Heart right ventricle (tissue), 16 donors: ENCODE measurements at regions not wholly inside any gene's neighbourhood (a gene's known extent, or its start where the extent isn't known, plus 50 kb on each side); places are given as distances from the start of the nearest gene placed in this dataset.
A peak's percentile ranks its signal among the peaks of the same experiment; 100 is the strongest.

Source experiments
- ATAC-seq, 8 donors: fragments of 200-7000 bp; cut with Tn5 transposase; one replicate each; pipeline ENCODE4 v1.9.1; 2020; ENCODE audit warnings: mild to moderate bottlenecking in 8 of 8, moderate library complexity in 8 of 8, moderate number of reproducible peaks in 1 of 8
- DNase-seq, 2 donors: peaks; one replicate each; pipeline ENCODE4 v3.0.0-alpha.2; 2020
- H3K27ac ChIP-seq, 10 donors: fragments of 200-600 bp; sonication (generic) in 2 of 10; one replicate each; pipeline versions ENCODE4 v1.5.0 to v1.8.0; 2020 to 2022; ENCODE audit warnings: mild to moderate bottlenecking in 3 of 10
- H3K27me3 ChIP-seq, 7 donors: fragments of 200-600 bp; one replicate each; pipeline ENCODE4 v1.8.0; 2021 to 2022; ENCODE audit warnings: mild to moderate bottlenecking in 2 of 7
- H3K36me3 ChIP-seq, 9 donors: fragments of 200-600 bp; sonication (generic) in 1 of 9; one replicate each; pipeline versions ENCODE4 v1.5.0 to v1.8.0; 2020 to 2022; ENCODE audit warnings: mild to moderate bottlenecking in 2 of 9
- H3K4me1 ChIP-seq, 9 donors: fragments of 200-600 bp; sonication (generic) in 1 of 9; one replicate each; pipeline versions ENCODE4 v1.5.0 to v1.8.0; 2020 to 2022; ENCODE audit warnings: mild to moderate bottlenecking in 4 of 9
- H3K4me3 ChIP-seq, 10 donors: fragments of 200-600 bp; sonication (generic) in 2 of 10; one replicate each; pipeline versions ENCODE4 v1.5.0 to v1.8.0; 2020 to 2022; ENCODE audit warnings: mild to moderate bottlenecking in 7 of 10, moderate library complexity in 2 of 10
- H3K9me3 ChIP-seq, 11 donors: fragments of 200-600 bp in 10 of 11; sonication (generic) in 2 of 11; one replicate each; pipeline versions ENCODE4 v1.5.0 to v1.8.0; 2013 to 2022; ENCODE audit warnings: mild to moderate bottlenecking in 2 of 11, control low read depth in 1 of 11, moderate library complexity in 1 of 11
- WGBS, 2 donors: extraction: QIAGEN DNeasy Blood & Tissue Kit; methylation state at CpG; one replicate each; pipeline ENCODE4 v1.1.7; 2013; ENCODE audit warnings: inconsistent platforms in 1 of 2; 5-methylcytosine and 5-hydroxymethylcytosine counted together
- intact Hi-C, 10 donors: fragments of 100-400 bp; cut with DNase I; formaldehyde crosslinking; loops; one replicate each; pipeline versions ENCODE4 v1.11.1 to v1.14.2; 2022
- TF ChIP-seq, protein P1 (sequence below), 9 donors: fragments of 200-600 bp; sonication (generic) in 2 of 9; IDR thresholded peaks; one replicate each; pipeline versions ENCODE4 v1.5.0 to v1.8.0; 2021 to 2022; ENCODE audit warnings: antibody characterized with exemption in 9 of 9, mild to moderate bottlenecking in 5 of 9, moderate library complexity in 1 of 9
- donor health status: Arrhythmogenic right ventricular cardiomyopathy.
- donor health status: ischemic (EF 13 %, LVEDD 7.1; RV severe dilation, severe dysfunction).
- donor health status: healthy with polysubstance abuse.
- donor health status: DM: no; HTN: yes; CAD: no.
- donor health status: DM: no; HTN: no; CAD: no.
- donor health status: ischemic (EF 25% LVEDD 6.9; RV normal size, moderate dysfunction).
- donor health status: ischemic (EF 25% LVEDD 5.7; RV mildly dilated, moderate dysfunction).
- donor health status: healthy.
- donor health status: DM: yes; HTN: yes; CAD: no.
- donor health status: Ischemic cardiomyopathy.
- donor health status: ischemic (EF 35%, LVEDD 5.7; RV mildly dilated, moderate dysfunction).
- donor health status: nonischemic (EF 11% LVEDD 7.7; RV severe dilation, severe dysfunction).
- donor health status: DM: yes; HTN: yes; CAD: no.
- donor health status: PGD.
- donor health status: ischemic (EF 29% LVEDD 5.4; RV normal size, mild dysfunction).
- donor health status: nonischemic (EF 23%, LVEDD 6.1; RV moderate dilation, normal function).

DNA sequence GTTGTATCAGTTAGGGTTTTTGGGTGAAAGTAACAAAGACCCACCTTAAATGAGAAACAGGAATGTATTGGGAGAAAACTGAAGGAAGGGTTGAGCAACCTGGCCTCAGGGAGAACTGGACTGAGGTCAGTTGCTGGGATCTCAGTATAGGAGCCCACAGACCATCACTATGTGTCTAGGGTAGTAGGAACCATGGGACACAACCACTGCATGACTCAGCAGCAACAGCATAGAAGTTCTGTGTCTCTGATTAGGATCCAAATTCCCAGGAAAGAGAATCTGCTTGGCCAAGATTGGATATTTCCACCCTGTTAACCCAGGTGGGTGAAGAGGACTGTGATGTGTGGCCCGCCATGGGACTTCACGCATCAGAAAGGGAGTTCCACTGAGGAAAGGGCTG, 102.2 kb upstream of the RAB3GAP2 start:
- intact Hi-C loops: no loop called here
- peaks cover 0 to 15% (median 12%) of the 10 kb centered on the region in 9 donors for H3K4me1 ChIP-seq
- no peak for ATAC-seq
- no peaks in the 10 kb centered on the region for H3K27me3 ChIP-seq
- DNase-seq: no peak
- no peaks in the 10 kb centered on the region for H3K9me3 ChIP-seq
- 92 to 95% methylated on average over 2 of the region's 2 CpGs for WGBS, 2 donors
- no peak overlapping the region for H3K27ac ChIP-seq
- TF ChIP-seq, protein P1, sequence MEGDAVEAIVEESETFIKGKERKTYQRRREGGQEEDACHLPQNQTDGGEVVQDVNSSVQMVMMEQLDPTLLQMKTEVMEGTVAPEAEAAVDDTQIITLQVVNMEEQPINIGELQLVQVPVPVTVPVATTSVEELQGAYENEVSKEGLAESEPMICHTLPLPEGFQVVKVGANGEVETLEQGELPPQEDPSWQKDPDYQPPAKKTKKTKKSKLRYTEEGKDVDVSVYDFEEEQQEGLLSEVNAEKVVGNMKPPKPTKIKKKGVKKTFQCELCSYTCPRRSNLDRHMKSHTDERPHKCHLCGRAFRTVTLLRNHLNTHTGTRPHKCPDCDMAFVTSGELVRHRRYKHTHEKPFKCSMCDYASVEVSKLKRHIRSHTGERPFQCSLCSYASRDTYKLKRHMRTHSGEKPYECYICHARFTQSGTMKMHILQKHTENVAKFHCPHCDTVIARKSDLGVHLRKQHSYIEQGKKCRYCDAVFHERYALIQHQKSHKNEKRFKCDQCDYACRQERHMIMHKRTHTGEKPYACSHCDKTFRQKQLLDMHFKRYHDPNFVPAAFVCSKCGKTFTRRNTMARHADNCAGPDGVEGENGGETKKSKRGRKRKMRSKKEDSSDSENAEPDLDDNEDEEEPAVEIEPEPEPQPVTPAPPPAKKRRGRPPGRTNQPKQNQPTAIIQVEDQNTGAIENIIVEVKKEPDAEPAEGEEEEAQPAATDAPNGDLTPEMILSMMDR (IDR thresholded peaks at IDR 0.05): no peak
- H3K36me3 ChIP-seq: no peaks in the 10 kb centered on the region
- no peak overlapping the region for H3K4me3 ChIP-seq

DNA sequence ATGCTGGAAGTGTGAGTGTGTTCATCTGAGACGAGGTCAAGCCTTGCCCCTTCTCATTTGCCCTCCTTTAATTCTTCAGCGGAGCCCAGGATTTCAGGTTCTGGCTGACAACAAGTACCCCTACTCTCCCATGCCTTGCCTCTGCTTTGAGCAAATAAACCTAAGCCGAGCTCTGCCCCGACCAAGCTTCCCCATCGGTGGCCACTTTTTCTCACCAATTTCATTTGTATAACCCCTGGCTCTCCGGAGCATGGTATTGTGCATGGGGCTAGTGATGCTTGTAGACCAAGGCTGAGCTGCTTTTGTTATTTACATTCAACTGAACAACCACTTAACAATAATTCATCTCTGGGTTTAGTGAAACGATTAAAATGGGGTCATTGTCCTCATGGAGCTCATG, 100.2 kb upstream of the RAB3GAP2 start:
- Histone ChIP-seq H3K4me1 (peaks cover 0 to 33% (median 26%) of the 10 kb centered on the region in 9 donors), H3K9me3 (no peaks in the 10 kb centered on the region), H3K36me3 (no peaks in the 10 kb centered on the region), H3K4me3 (no peak overlapping the region), H3K27ac (no peak overlapping the region), H3K27me3 (no peaks in the 10 kb centered on the region)
- intact Hi-C loops: no loop called here
- no peak for ATAC-seq
- 88 to 89% methylated on average over 7 of the region's 7 CpGs for WGBS, 2 donors
- DNase-seq: no peak
- TF ChIP-seq, protein P1 (IDR thresholded peaks at IDR 0.05): no peak

DNA sequence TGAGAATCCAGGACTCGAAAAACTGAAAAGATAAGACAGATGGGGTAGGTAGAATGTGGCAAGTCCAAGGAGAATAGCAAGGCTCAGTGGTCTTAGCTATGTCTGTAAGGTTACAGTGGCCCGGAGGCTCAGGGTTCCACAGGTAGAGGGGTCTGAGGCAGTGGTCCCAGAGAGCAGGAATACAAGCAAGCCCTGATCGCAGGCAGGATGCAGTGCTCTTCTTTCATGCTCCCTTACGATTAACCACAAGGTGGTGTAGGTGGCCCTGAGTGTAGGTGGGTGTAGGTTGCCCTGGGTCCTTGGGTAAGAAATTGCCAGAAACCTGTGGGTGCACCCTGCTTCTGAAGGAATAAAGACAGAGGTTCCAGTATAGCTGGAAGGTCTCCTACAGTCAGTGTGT, 99.1 kb upstream of the RAB3GAP2 start:
- H3K27ac ChIP-seq: no peak overlapping the region
- no peak for ATAC-seq
- intact Hi-C loops: no loop called here

DNA sequence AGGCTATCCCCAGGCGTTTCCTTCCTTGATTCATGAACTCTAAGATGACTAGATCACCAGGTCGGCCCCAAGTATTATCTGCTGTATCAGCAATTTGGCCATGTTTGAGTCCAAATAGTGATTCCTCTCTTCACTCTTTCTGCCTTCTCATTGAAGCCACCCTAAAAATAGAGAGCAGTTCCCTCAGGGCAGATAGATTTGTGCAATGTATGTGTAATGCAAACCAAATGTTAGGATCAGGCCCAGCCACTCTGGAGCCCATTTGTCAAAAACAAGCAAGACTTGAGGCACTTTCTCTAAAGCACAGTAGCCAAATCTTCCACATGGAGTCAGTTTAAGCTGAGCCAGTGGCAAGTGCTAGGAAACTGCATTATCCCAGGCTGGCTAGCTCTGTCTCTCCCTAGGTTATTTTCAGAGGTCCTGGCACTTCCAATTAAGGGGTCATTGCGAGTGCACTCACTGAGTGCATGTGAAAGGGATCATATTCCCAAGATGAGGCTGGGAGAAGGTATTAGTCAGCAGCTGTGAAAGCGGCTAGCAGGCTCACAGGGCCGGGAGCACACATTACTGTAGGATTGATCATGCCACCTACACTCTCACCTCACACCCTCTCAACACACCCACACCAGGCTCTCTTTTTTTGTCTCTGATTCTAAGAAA, 97.9 kb upstream of the RAB3GAP2 start:
- peak; percentile 12 to 76 (median 56) for ATAC-seq
- 51 to 53% methylated on average over 5 of the region's 5 CpGs for WGBS, 2 donors
- Histone ChIP-seq H3K4me1 (peaks cover 0 to 33% (median 27%) of the 10 kb centered on the region in 9 donors), H3K4me3 (no peak overlapping the region), H3K9me3 (peaks cover 0 to 7% (median 0%) of the 10 kb centered on the region in 11 donors), H3K36me3 (no peaks in the 10 kb centered on the region), H3K27ac (peak overlapping the region in 5 of 10 donors; percentile 6 to 65 (median 46)), H3K27me3 (no peaks in the 10 kb centered on the region)
- intact Hi-C loops: no loop called here
- TF ChIP-seq, protein P1 (IDR thresholded peaks at IDR 0.05): no peak
- DNase-seq: peak in 1 of 2 donors; percentile 15

More for the DNA sequence above, 99.1 kb upstream of the RAB3GAP2 start:
- WGBS, 2 donors: 87 to 90% methylated on average over 4 of the region's 4 CpGs
- H3K4me3 ChIP-seq: no peak overlapping the region
- H3K9me3 ChIP-seq: peaks cover 0 to 7% (median 0%) of the 10 kb centered on the region in 11 donors
- H3K27me3 ChIP-seq: no peaks in the 10 kb centered on the region
- no peak for DNase-seq
- H3K36me3 ChIP-seq: no peaks in the 10 kb centered on the region
- TF ChIP-seq, protein P1 (IDR thresholded peaks at IDR 0.05): no peak
- peaks cover 0 to 33% (median 27%) of the 10 kb centered on the region in 9 donors for H3K4me1 ChIP-seq
